DOHH2 (cell line): ENCODE measurements at regions not wholly inside any gene's neighbourhood (a gene's known extent, or its start where the extent isn't known, plus 50 kb on each side); places are given as distances from the start of the nearest gene placed in this dataset.

Experiments used
- H3F3A ChIP-seq: fragments of 200-600 bp; sonication (generic), shearing (Covaris generic); 2 replicates; pipeline ENCODE4 v1.6.0; 2016; ENCODE audit warnings: antibody characterized with exemption, mild to moderate bottlenecking; ENCODE audit not compliant: control insufficient read depth, insufficient read depth
- H3K27ac ChIP-seq: fragments of 200-600 bp; sonication (generic); 2 replicates; pipeline ENCODE4 v1.5.1; 2014; ENCODE audit warnings: low read depth, mild to moderate bottlenecking, low read length, moderate library complexity
- H3K27me3 ChIP-seq: fragments of 200-600 bp; sonication (generic); 2 replicates; pipeline ENCODE4 v1.6.1; 2014; ENCODE audit warnings: mild to moderate bottlenecking, low read length, mixed read lengths; ENCODE audit not compliant: control insufficient read depth
- H3K36me3 ChIP-seq: fragments of 200-600 bp; sonication (generic); 2 replicates; pipeline ENCODE4 v1.6.1; 2014; ENCODE audit warnings: mild to moderate bottlenecking, low read length, moderate library complexity, mixed read lengths; ENCODE audit not compliant: control insufficient read depth
- H3K4me1 ChIP-seq: fragments of 200-600 bp; sonication (generic); 2 replicates; pipeline ENCODE4 v1.6.1; 2014; ENCODE audit warnings: mild to moderate bottlenecking, low read length, mixed read lengths; ENCODE audit not compliant: control insufficient read depth
- H3K4me2 ChIP-seq: fragments of 200-600 bp; sonication (generic); 2 replicates; pipeline ENCODE4 v1.6.0; 2014; ENCODE audit warnings: mild to moderate bottlenecking, low read length, moderate library complexity
- H3K4me3 ChIP-seq: fragments of 200-600 bp; sonication (generic); 2 replicates; pipeline ENCODE4 v1.5.1; 2014; ENCODE audit warnings: mild to moderate bottlenecking, low read length, mixed read lengths
- H3K79me2 ChIP-seq: fragments of 200-600 bp; sonication (generic); 2 replicates; pipeline ENCODE4 v1.6.1; 2014; ENCODE audit warnings: mild to moderate bottlenecking, low read length, mixed read lengths; ENCODE audit not compliant: control insufficient read depth
- H3K9me2 ChIP-seq: fragments of 200-600 bp; sonication (generic); replicated peaks from 2 replicates; pipeline ENCODE4 v1.6.1; 2014; ENCODE audit warnings: mild to moderate bottlenecking, low read length, mixed read lengths; ENCODE audit not compliant: control insufficient read depth
- H3K9me3 ChIP-seq: fragments of 200-600 bp; sonication (generic); 2 replicates; pipeline ENCODE4 v1.6.1; 2014; ENCODE audit warnings: antibody characterized with exemption, low read length, mixed read lengths; ENCODE audit not compliant: control insufficient read depth, insufficient read depth
- H4K20me1 ChIP-seq: fragments of 200-600 bp; sonication (generic); 2 replicates; pipeline ENCODE4 v1.6.0; 2014; ENCODE audit warnings: low read depth, mild to moderate bottlenecking, antibody characterized with exemption, low read length, moderate library complexity; ENCODE audit not compliant: control insufficient read depth, insufficient read depth
- EZH2phosphoT487 ChIP-seq: fragments of 200-600 bp; sonication (generic); IDR thresholded peaks from 2 replicates; pipeline ENCODE4 v1.6.1; 2017; ENCODE audit warnings: borderline replicate concordance, mild to moderate bottlenecking, antibody characterized with exemption, low read length, moderate library complexity, mixed read lengths
- TF ChIP-seq, protein P1 (sequence below): fragments of 200-600 bp; sonication (generic); IDR thresholded peaks from one replicate; pipeline ENCODE4 v1.5.1; 2014; ENCODE audit warnings: antibody characterized with exemption, mild to moderate bottlenecking, low read depth, low read length; ENCODE audit not compliant: poor library complexity, severe bottlenecking

DNA sequence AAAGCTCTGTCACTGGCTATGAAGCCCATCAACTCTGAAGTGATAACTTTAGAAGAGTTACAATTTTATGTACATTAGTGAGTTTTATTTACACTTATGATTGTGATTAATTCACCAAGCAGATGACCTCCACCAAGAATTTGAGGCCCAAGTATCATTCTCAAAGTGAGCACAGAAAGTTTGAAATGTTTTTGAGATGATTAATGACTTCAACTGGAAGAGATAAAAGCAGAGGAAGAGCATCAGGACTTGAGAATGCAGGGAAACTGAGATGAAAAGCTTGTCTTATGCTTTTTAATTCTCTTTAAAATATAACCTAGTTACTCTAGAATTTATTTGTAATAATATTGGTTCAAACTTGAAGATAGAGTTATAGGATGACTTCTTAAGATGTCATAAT is 112.8 kb upstream of the H2AZ1 start:
- Histone ChIP-seq H3K4me2 (no peak overlapping the region), H3K9me2 (no peaks in the 10 kb centered on the region), H3K36me3 (no peaks in the 10 kb centered on the region), H3K4me3 (no peak overlapping the region), H3K27ac (no peak overlapping the region), H4K20me1 (no peaks in the 10 kb centered on the region), H3K79me2 (no peaks in the 10 kb centered on the region), H3F3A (no peaks in the 10 kb centered on the region), H3K4me1 (no peaks in the 10 kb centered on the region), H3K9me3 (no peaks in the 10 kb centered on the region), H3K27me3 (peaks cover 7% of the 10 kb centered on the region)
- TF ChIP-seq EZH2phosphoT487 = no peak
- TF ChIP-seq, protein P1, sequence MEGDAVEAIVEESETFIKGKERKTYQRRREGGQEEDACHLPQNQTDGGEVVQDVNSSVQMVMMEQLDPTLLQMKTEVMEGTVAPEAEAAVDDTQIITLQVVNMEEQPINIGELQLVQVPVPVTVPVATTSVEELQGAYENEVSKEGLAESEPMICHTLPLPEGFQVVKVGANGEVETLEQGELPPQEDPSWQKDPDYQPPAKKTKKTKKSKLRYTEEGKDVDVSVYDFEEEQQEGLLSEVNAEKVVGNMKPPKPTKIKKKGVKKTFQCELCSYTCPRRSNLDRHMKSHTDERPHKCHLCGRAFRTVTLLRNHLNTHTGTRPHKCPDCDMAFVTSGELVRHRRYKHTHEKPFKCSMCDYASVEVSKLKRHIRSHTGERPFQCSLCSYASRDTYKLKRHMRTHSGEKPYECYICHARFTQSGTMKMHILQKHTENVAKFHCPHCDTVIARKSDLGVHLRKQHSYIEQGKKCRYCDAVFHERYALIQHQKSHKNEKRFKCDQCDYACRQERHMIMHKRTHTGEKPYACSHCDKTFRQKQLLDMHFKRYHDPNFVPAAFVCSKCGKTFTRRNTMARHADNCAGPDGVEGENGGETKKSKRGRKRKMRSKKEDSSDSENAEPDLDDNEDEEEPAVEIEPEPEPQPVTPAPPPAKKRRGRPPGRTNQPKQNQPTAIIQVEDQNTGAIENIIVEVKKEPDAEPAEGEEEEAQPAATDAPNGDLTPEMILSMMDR = no peak

DNA sequence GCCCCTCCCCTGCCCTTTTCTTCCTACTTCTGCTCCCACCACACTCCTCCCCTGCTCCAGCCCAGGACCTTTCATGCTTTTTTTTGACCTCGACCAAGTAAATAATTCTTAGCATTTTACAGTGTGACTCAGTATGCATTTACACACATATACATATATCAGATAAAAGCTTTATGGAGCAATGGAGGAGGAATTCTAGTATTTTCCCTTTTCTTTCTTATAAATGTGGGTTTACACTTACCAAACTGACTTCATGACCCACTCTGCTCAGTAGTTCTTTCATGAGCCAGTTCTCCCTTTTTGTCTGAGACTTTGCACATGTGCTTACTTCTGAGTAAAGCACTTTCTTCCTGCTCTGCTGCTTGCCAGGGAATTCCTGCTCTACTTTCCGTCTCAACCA is 111.8 kb upstream of the H2AZ1 start:
- Histone ChIP-seq H4K20me1 (no peaks in the 10 kb centered on the region), H3K4me3 (no peak overlapping the region), H3K9me2 (no peaks in the 10 kb centered on the region), H3K27ac (no peak overlapping the region), H3K4me2 (no peak overlapping the region), H3K27me3 (peaks cover 7% of the 10 kb centered on the region), H3F3A (no peaks in the 10 kb centered on the region), H3K36me3 (no peaks in the 10 kb centered on the region), H3K9me3 (no peaks in the 10 kb centered on the region), H3K79me2 (no peaks in the 10 kb centered on the region), H3K4me1 (no peaks in the 10 kb centered on the region)
- no peak for TF ChIP-seq EZH2phosphoT487
- TF ChIP-seq, protein P1 = no peak

DNA sequence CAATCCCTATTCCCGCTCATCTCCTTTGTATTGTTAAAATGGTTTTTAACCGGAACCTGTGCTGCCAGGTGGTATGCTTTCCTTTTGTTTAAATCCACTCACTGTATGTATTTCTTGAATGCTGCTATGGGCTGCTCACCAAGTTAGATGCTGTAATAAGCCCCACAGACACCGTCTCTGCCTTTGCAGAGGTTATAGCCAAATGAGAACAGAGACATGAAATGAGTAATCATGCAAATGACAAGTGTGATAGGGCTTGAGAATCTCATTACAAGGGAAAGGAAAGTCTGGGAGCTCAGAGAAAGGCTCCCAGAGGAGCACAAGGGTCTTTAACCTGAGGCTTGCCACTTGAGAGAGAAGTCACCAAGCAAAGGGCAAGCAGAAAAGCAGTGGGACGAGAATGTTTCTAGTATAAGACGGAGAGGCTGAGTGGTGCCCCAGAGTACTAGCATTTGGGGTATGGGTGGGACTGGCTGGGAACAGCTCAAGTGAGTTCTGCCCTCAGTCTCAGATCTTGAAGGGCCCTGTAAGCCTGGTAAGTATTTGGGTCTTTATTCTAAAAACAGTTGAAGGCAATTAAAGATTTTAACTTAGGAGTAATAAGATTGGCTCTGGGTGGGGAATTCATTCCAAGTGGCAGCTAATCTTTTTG is 110.8 kb upstream of the H2AZ1 start:
- Histone ChIP-seq H3K4me1 (no peaks in the 10 kb centered on the region), H4K20me1 (no peaks in the 10 kb centered on the region), H3F3A (no peaks in the 10 kb centered on the region), H3K4me3 (no peak overlapping the region), H3K27ac (no peak overlapping the region), H3K36me3 (no peaks in the 10 kb centered on the region), H3K9me2 (no peaks in the 10 kb centered on the region), H3K9me3 (no peaks in the 10 kb centered on the region), H3K27me3 (peaks cover 7% of the 10 kb centered on the region), H3K4me2 (no peak overlapping the region), H3K79me2 (no peaks in the 10 kb centered on the region)
- TF ChIP-seq, protein P1 = no peak
- TF ChIP-seq EZH2phosphoT487 = no peak

DNA sequence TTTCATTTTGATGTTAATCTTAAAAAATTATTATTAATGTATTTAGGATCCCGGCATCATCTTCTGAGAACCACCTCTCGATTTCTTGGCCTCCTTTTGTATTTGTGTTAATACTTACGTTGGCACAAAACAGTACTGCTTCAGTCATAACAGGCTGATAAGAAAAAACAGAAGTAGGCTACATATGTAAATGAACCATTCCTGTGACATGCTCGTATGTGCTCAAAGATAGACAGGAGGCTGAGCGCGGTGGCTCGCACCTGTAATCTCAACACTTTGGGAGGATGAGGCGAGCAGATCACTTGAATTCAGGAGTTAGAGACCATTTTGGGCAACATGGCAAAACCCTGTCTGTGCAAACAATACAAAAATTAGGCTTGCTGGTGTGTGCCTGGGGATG is 109.4 kb upstream of the H2AZ1 start:
- no peak overlapping the region for H3K4me2 ChIP-seq
- H3K27ac ChIP-seq = no peak overlapping the region
- H3K4me1 ChIP-seq = no peaks in the 10 kb centered on the region
- H3F3A ChIP-seq = no peaks in the 10 kb centered on the region
- H3K36me3 ChIP-seq = no peaks in the 10 kb centered on the region
- TF ChIP-seq, protein P1 = no peak
- TF ChIP-seq EZH2phosphoT487 = no peak
- H3K9me2 ChIP-seq = no peaks in the 10 kb centered on the region
- peaks cover 7% of the 10 kb centered on the region for H3K27me3 ChIP-seq
- no peaks in the 10 kb centered on the region for H3K9me3 ChIP-seq
- H4K20me1 ChIP-seq = no peaks in the 10 kb centered on the region
- H3K79me2 ChIP-seq = no peaks in the 10 kb centered on the region
- no peak overlapping the region for H3K4me3 ChIP-seq
